ENCODE measurements at regions not wholly inside any gene's neighbourhood (a gene's known extent, or its start where the extent isn't known, plus 50 kb on each side); places are given as distances from the start of the nearest gene placed in this dataset.

DNA sequence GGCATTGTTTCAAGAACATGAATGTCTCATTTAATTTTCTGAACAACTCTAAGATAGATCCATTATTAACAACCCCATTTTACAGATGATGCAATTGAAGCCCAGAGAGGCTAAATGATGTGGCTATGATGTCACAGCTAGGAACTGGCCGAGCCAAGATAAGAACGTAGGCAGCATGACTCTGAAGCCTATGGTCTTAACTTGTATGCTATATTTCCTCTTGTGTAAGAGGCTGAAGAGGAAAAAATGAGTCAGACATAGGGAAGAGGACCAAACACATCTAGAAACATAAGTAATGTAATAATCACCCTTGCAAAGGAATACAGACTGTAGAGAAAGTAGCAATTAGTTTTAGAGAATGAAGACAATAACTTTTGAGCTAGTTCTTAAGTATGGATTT lies 416.8 kb downstream of the FIGN start:
- TF ChIP-seq, protein P1, sequence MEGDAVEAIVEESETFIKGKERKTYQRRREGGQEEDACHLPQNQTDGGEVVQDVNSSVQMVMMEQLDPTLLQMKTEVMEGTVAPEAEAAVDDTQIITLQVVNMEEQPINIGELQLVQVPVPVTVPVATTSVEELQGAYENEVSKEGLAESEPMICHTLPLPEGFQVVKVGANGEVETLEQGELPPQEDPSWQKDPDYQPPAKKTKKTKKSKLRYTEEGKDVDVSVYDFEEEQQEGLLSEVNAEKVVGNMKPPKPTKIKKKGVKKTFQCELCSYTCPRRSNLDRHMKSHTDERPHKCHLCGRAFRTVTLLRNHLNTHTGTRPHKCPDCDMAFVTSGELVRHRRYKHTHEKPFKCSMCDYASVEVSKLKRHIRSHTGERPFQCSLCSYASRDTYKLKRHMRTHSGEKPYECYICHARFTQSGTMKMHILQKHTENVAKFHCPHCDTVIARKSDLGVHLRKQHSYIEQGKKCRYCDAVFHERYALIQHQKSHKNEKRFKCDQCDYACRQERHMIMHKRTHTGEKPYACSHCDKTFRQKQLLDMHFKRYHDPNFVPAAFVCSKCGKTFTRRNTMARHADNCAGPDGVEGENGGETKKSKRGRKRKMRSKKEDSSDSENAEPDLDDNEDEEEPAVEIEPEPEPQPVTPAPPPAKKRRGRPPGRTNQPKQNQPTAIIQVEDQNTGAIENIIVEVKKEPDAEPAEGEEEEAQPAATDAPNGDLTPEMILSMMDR (IDR thresholded peaks at IDR 0.05), result no peak
- no peak for TF ChIP-seq EZH2 (IDR thresholded peaks at IDR 0.05; ENCODE audit: borderline replicate concordance, insufficient read depth, low read depth, low read length, poor library complexity, severe bottlenecking)
